ENCODE measurements at regions not wholly inside any gene's neighbourhood (a gene's known extent, or its start where the extent isn't known, plus 50 kb on each side); places are given as distances from the start of the nearest gene placed in this dataset.

DNA sequence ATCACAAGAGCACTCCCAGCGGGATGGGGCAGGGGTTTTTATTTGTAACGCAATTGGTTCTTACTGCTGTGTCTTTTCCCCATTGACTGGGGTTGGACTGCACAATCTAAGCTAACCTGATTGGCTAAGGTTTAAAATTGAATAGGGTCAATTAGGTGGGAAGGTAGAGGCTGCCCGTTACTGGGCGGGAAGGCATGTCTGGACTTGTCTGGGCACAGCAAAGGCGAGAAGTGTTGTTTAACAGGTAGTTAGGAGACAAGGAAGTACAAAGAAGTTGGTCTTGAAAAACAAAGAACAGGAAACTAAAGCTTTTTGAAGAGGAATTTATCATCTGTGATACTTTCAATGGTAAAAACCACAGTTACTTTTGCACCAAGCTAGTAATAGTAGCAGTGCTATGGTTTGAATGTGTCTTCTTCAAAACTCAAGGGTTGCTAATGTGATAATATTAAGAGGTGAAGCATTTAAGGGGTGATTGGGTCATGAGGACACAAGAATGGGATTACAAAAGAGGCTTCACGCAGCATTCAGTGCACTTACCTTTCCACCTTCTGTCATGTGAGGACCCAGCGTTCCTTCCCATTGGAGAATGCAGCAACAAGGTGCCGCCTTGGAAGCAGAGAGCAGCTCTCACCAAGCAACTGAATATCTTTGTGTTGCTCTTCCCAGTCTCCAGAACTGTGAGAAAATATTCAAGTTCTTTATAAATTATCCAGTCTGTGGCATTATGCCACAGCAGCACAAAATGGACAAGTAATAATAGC lies 875.5 kb upstream of the SORCS1 start:
- TF ChIP-seq RAD21 (IDR thresholded peaks at IDR 0.05; ENCODE audit: low read depth) (no peak), CEBPB (IDR thresholded peaks at IDR 0.05) (no peak), EGR1 (IDR thresholded peaks at IDR 0.05) (no peak), CREB1 (IDR thresholded peaks at IDR 0.05; ENCODE audit: low read depth) (no peak)
- TF ChIP-seq, protein P1, sequence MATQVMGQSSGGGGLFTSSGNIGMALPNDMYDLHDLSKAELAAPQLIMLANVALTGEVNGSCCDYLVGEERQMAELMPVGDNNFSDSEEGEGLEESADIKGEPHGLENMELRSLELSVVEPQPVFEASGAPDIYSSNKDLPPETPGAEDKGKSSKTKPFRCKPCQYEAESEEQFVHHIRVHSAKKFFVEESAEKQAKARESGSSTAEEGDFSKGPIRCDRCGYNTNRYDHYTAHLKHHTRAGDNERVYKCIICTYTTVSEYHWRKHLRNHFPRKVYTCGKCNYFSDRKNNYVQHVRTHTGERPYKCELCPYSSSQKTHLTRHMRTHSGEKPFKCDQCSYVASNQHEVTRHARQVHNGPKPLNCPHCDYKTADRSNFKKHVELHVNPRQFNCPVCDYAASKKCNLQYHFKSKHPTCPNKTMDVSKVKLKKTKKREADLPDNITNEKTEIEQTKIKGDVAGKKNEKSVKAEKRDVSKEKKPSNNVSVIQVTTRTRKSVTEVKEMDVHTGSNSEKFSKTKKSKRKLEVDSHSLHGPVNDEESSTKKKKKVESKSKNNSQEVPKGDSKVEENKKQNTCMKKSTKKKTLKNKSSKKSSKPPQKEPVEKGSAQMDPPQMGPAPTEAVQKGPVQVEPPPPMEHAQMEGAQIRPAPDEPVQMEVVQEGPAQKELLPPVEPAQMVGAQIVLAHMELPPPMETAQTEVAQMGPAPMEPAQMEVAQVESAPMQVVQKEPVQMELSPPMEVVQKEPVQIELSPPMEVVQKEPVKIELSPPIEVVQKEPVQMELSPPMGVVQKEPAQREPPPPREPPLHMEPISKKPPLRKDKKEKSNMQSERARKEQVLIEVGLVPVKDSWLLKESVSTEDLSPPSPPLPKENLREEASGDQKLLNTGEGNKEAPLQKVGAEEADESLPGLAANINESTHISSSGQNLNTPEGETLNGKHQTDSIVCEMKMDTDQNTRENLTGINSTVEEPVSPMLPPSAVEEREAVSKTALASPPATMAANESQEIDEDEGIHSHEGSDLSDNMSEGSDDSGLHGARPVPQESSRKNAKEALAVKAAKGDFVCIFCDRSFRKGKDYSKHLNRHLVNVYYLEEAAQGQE (IDR thresholded peaks at IDR 0.05; ENCODE audit: low read depth) = no peak

All from Ishikawa (cell line).